CD4-positive, alpha-beta T cell treated with Interleukin-15 for 1 hour (primary cell): ENCODE measurements at regions not wholly inside any gene's neighbourhood (a gene's known extent, or its start where the extent isn't known, plus 50 kb on each side); places are given as distances from the start of the nearest gene placed in this dataset.

ENCODE experiments used
- DNase-seq: peaks from one replicate; pipeline ENCODE4 v3.0.0-alpha.2; 2020

GRCh38 chr2:191614759-191615158 lies 63.2 kb upstream of the NABP1 start:
- DNase-seq: no peak

GRCh38 chr2:191615596-191615995 lies 62.3 kb upstream of the NABP1 start:
- no peak for DNase-seq

- peak; percentile 83 for DNase-seq
These were observed 60.4 kb upstream of the NABP1 start for GRCh38 chr2:191617575-191617974.

GRCh38 chr2:191618046-191618780 lies 59.7 kb upstream of the NABP1 start:
- no peak for DNase-seq

- DNase-seq: no peak
These were observed 59.1 kb upstream of the NABP1 start for GRCh38 chr2:191618786-191619185.

GRCh38 chr2:191620144-191620543 lies 57.8 kb upstream of the NABP1 start:
- DNase-seq: no peak

GRCh38 chr2:191622374-191623320 lies 55.3 kb upstream of the NABP1 start:
- DNase-seq: no peak

GRCh38 chr2:191625016-191625415 lies 52.9 kb upstream of the NABP1 start:
- peak; percentile 86 for DNase-seq

GRCh38 chr2:191625446-191625845 lies 52.5 kb upstream of the NABP1 start:
- no peak for DNase-seq

- no peak for DNase-seq
These were observed 51.3 kb upstream of the NABP1 start for GRCh38 chr2:191626497-191627151.

- DNase-seq: no peak
These were observed 50.4 kb upstream of the NABP1 start for GRCh38 chr2:191627518-191627917.
